Uterus (tissue), 2 donors: ENCODE measurements at regions not wholly inside any gene's neighbourhood (a gene's known extent, or its start where the extent isn't known, plus 50 kb on each side); places are given as distances from the start of the nearest gene placed in this dataset.

Source experiments
- CTCF ChIP-seq, 4 experiments: fragments of 200-600 bp in 2 of 4; fragments of 450-650 bp in 2 of 4; sonication (generic) in 2 of 4; IDR thresholded peaks; one replicate each; pipeline ENCODE4 v1.5.1; 2016 to 2019; ENCODE audit warnings: antibody characterized with exemption in 4 of 4, mild to moderate bottlenecking in 2 of 4, moderate library complexity in 1 of 4
- POLR2A ChIP-seq, 2 donors: fragments of 450-650 bp; IDR thresholded peaks; one replicate each; pipeline ENCODE4 v1.6.1; 2016; ENCODE audit warnings: antibody characterized with exemption in 2 of 2, mild to moderate bottlenecking in 1 of 2, moderate library complexity in 1 of 2

GRCh38 chr3:7820969-7821368 is 680.7 kb upstream of the LMCD1 start:
- TF ChIP-seq POLR2A (IDR thresholded peaks at IDR 0.05) (no peak), CTCF (IDR thresholded peaks at IDR 0.05) (no peak)
